Endothelial cell of umbilical vein (primary cell): ENCODE measurements at regions not wholly inside any gene's neighbourhood (a gene's known extent, or its start where the extent isn't known, plus 50 kb on each side); places are given as distances from the start of the nearest gene placed in this dataset.

Experiments
- BruUV-seq: library from RNA; stranded (reverse); fragments of 400-500 nt; replicated peaks from 2 replicates; lab custom pipeline; 2021; lab: Mats Ljungman, UMichigan
- CTCF ChIA-PET: fragments of 300-600, 350-600 bp; sonication (Branson Sonifier 250); formaldehyde crosslinking; loops from one replicate; lab custom pipeline; 2021; ENCODE audit warnings: antibody characterized with exemption, inconsistent platforms; lab: Charles Lee
- POLR2A ChIA-PET: fragments of 300-600, 350-600 bp; sonication (Branson Sonifier 250); formaldehyde crosslinking; loops from one replicate; lab custom pipeline; 2021; ENCODE audit warnings: antibody characterized with exemption, inconsistent platforms; lab: Charles Lee
- DNase-seq: peaks from one replicate; pipeline ENCODE4 v3.0.0-alpha.2; 2011; ENCODE audit warnings: low read depth, low spot score
- FAIRE-seq: peaks from 2 replicates; lab custom pipeline; 2011; peaks lifted over from hg19 to GRCh38; lab: Jason Lieb, UNC
- H2AFZ ChIP-seq: 2 replicates; pipeline ENCODE4 v1.6.0; 2012; ENCODE audit warnings: low read depth, low read length, control low read depth, inconsistent platforms
- H3K27ac ChIP-seq: 2 replicates; pipeline ENCODE4 v1.5.1; 2011; ENCODE audit warnings: low read depth, mild to moderate bottlenecking, control low read depth, low read length, moderate library complexity; ENCODE audit not compliant: insufficient read depth
- H3K27me3 ChIP-seq, 2 experiments: 2 replicates each; pipeline versions ENCODE4 v1.6.0 to v1.6.1; 2011; ENCODE audit warnings: low read length in 2 of 2, mixed read lengths in 1 of 2; ENCODE audit not compliant: control insufficient read depth in 2 of 2, insufficient read depth in 2 of 2
- H3K36me3 ChIP-seq, 2 experiments: 2 replicates in 1 of 2; 3 replicates in 1 of 2; pipeline ENCODE4 v1.5.1; 2011; ENCODE audit warnings: low read length in 2 of 2, mild to moderate bottlenecking in 1 of 2, moderate library complexity in 1 of 2; ENCODE audit not compliant: control insufficient read depth in 2 of 2, insufficient read depth in 2 of 2; ENCODE audit errors: extremely low read depth in 1 of 2
- H3K4me1 ChIP-seq: 3 replicates; pipeline ENCODE4 v1.5.1; 2011; ENCODE audit warnings: mild to moderate bottlenecking, low read length; ENCODE audit not compliant: control insufficient read depth, insufficient read depth; ENCODE audit errors: extremely low read depth
- H3K4me2 ChIP-seq: 2 replicates; pipeline ENCODE4 v1.6.1; 2011; ENCODE audit warnings: low read length, control low read depth, mixed read lengths; ENCODE audit not compliant: insufficient read depth
- H3K4me3 ChIP-seq, 3 experiments: fragments of 200-600 bp in 1 of 3; sonication (generic), shearing (Covaris generic) in 1 of 3; replicated peaks in 1 of 3; 2 replicates each; pipeline ENCODE4 v1.5.1; 2011 to 2016; ENCODE audit warnings: control low read depth in 3 of 3, low read length in 3 of 3, mild to moderate bottlenecking in 2 of 3, inconsistent platforms in 1 of 3, low read depth in 1 of 3, moderate library complexity in 1 of 3; ENCODE audit not compliant: insufficient read depth in 1 of 3
- H3K79me2 ChIP-seq: 2 replicates; pipeline ENCODE4 v1.6.0; 2012; ENCODE audit warnings: low read length, inconsistent platforms; ENCODE audit not compliant: control insufficient read depth, insufficient read depth
- H3K9ac ChIP-seq: replicated peaks from 2 replicates; pipeline ENCODE3; 2011; ENCODE audit warnings: low read length, control low read depth; ENCODE audit not compliant: insufficient read depth; ENCODE audit errors: extremely low read depth
- H3K9me1 ChIP-seq: replicated peaks from 3 replicates; pipeline ENCODE4 v1.6.0; 2011; ENCODE audit warnings: mild to moderate bottlenecking, low read length; ENCODE audit not compliant: control insufficient read depth, insufficient read depth; ENCODE audit errors: extremely low read depth
- H3K9me3 ChIP-seq: replicated peaks from 2 replicates; pipeline ENCODE4 v1.5.1; 2012; ENCODE audit warnings: low read length, inconsistent platforms; ENCODE audit not compliant: control insufficient read depth, insufficient read depth
- H4K20me1 ChIP-seq: replicated peaks from 2 replicates; pipeline ENCODE3; 2011; ENCODE audit warnings: mild to moderate bottlenecking, low read length; ENCODE audit not compliant: control insufficient read depth, insufficient read depth; ENCODE audit errors: extremely low read depth
- EZH2 ChIP-seq: IDR thresholded peaks from 2 replicates; pipeline ENCODE4 v1.6.1; 2012; ENCODE audit warnings: borderline replicate concordance, low read depth, mild to moderate bottlenecking, moderate library complexity, low read length, inconsistent platforms; ENCODE audit not compliant: severe bottlenecking
- FOS ChIP-seq: IDR thresholded peaks from 2 replicates; pipeline ENCODE4 v1.6.1; 2011; ENCODE audit warnings: mild to moderate bottlenecking, low read length, moderate library complexity, borderline replicate concordance; ENCODE audit not compliant: insufficient read depth
- JUN ChIP-seq: IDR thresholded peaks from 2 replicates; pipeline ENCODE4 v1.6.1; 2011; ENCODE audit warnings: borderline replicate concordance, low read depth; ENCODE audit not compliant: insufficient read length, insufficient read depth
- MYC ChIP-seq: IDR thresholded peaks from one replicate; pipeline ENCODE4 v1.6.1; 2011; ENCODE audit warnings: mild to moderate bottlenecking, low read depth, low read length
- POLR2A ChIP-seq: IDR thresholded peaks from 2 replicates; pipeline ENCODE4 v1.6.1; 2012; ENCODE audit warnings: low read depth, mild to moderate bottlenecking, control low read depth, low read length
- dilution Hi-C: fragments of 300-500 bp; cut with MboI; formaldehyde crosslinking; loops from one replicate; pipeline ENCODE4 v1.15.0; 2019; ENCODE audit warnings: low sequenced_read_pairs; ENCODE audit not compliant: extremely low pct_ligation_motif_present
- intact Hi-C: fragments of 100-400 bp; cut with micrococcal nuclease; formaldehyde crosslinking; loops from one replicate; pipeline ENCODE4 v1.10.0; 2022
- TF ChIP-seq, protein P1 (sequence below), 2 donors: IDR thresholded peaks; 1 replicate in 1 of 2; 2 replicates in 1 of 2; pipeline ENCODE4 v1.5.1; 2011; ENCODE audit warnings: low read length in 2 of 2, mild to moderate bottlenecking in 2 of 2, moderate library complexity in 2 of 2, control low read depth in 1 of 2, inconsistent platforms in 1 of 2, low read depth in 1 of 2; ENCODE audit not compliant: insufficient read depth in 1 of 2; ENCODE audit errors: extremely low read depth in 1 of 2
- TF ChIP-seq, protein P2 (sequence below): IDR thresholded peaks from 2 replicates; pipeline ENCODE4 v1.6.1; 2011; ENCODE audit not compliant: insufficient read depth, insufficient read length

DNA sequence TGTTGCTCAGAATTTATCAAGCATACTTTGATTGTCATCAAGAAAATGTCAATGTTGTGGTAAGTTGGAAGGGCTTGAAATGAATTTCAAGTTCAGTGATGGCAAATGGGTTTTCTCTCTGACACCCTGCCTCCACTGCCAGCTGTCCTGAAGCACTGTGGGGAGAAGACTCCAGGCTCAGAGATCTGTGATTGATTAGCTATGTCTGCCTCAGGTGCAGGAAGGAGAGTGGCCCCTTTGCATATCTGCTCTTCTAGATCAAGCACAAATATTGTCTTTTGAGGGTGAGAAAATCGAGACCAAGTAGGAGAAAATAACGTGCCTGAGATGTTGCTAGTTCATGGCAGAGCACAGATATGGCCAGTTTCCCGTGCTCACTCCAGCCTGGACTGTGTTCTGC, 178.8 kb upstream of the GLI2 start:
- FAIRE-seq = no peak
- POLR2A ChIA-PET = no interaction called here

More for the DNA sequence above, 178.8 kb upstream of the GLI2 start:
- intact Hi-C loops = loop anchor here (10.0 kb wide), 1 partner anchor 302 kb away; the partner anchor contains the start of gene RALB
- Histone ChIP-seq H3K79me2 (no peaks in the 10 kb centered on the region), H2AFZ (no peak overlapping the region), H3K4me1 (peaks cover 13% of the 10 kb centered on the region), H3K9me1 (no peaks in the 10 kb centered on the region), H3K9me3 (no peaks in the 10 kb centered on the region), H3K4me3 (no peak overlapping the region), H3K4me2 (no peak overlapping the region), H3K27ac (no peak overlapping the region), H4K20me1 (no peaks in the 10 kb centered on the region), H3K27me3 (peaks cover 4 to 11% of the 10 kb centered on the region in 2 experiments), H3K36me3 (no peaks in the 10 kb centered on the region), H3K9ac (no peak overlapping the region)
- TF ChIP-seq, protein P1, sequence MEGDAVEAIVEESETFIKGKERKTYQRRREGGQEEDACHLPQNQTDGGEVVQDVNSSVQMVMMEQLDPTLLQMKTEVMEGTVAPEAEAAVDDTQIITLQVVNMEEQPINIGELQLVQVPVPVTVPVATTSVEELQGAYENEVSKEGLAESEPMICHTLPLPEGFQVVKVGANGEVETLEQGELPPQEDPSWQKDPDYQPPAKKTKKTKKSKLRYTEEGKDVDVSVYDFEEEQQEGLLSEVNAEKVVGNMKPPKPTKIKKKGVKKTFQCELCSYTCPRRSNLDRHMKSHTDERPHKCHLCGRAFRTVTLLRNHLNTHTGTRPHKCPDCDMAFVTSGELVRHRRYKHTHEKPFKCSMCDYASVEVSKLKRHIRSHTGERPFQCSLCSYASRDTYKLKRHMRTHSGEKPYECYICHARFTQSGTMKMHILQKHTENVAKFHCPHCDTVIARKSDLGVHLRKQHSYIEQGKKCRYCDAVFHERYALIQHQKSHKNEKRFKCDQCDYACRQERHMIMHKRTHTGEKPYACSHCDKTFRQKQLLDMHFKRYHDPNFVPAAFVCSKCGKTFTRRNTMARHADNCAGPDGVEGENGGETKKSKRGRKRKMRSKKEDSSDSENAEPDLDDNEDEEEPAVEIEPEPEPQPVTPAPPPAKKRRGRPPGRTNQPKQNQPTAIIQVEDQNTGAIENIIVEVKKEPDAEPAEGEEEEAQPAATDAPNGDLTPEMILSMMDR (IDR thresholded peaks at IDR 0.05; ENCODE audit: extremely low read depth in 1 of 2, insufficient read depth in 1 of 2, low read depth in 1 of 2, low read length in 2 of 2) = no peak
- TF ChIP-seq POLR2A (no peak), MYC (no peak), EZH2 (no peak), JUN (no peak), FOS (no peak)
- TF ChIP-seq, protein P2, sequence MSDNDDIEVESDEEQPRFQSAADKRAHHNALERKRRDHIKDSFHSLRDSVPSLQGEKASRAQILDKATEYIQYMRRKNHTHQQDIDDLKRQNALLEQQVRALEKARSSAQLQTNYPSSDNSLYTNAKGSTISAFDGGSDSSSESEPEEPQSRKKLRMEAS = no peak
- BruUV-seq = no TSS peak
- CTCF ChIA-PET = no interaction called here
- dilution Hi-C loops = no loop called here
- no peak for DNase-seq
